PFSK-1 (cell line): ENCODE measurements at regions not wholly inside any gene's neighbourhood (a gene's known extent, or its start where the extent isn't known, plus 50 kb on each side); places are given as distances from the start of the nearest gene placed in this dataset.

Experiments used
- FOXP2 ChIP-seq: optimal IDR thresholded peaks from 2 replicates; pipeline ENCODE3; 2011; ENCODE audit warnings: borderline replicate concordance, control low read depth, inconsistent platforms; ENCODE audit not compliant: insufficient read depth; ENCODE audit errors: extremely low read length, extremely low read depth
- POLR2AphosphoS5 ChIP-seq: IDR thresholded peaks from 2 replicates; pipeline ENCODE4 v1.6.1; 2012; ENCODE audit warnings: low read depth, mild to moderate bottlenecking, control low read depth, low read length, moderate library complexity
- REST ChIP-seq, 2 experiments: IDR thresholded peaks; 2 replicates each; pipeline versions ENCODE4 v1.6.1 to v1.8.0; 2011 to 2012; ENCODE audit warnings: low read depth in 2 of 2, low read length in 2 of 2, control low read depth in 1 of 2, inconsistent platforms in 1 of 2, mild to moderate bottlenecking in 1 of 2, moderate library complexity in 1 of 2; ENCODE audit not compliant: insufficient read depth in 1 of 2
- TAF1 ChIP-seq: IDR thresholded peaks from 2 replicates; pipeline ENCODE4 v1.6.1; 2012; ENCODE audit warnings: low read length, control low read depth, borderline replicate concordance; ENCODE audit not compliant: insufficient read depth

GRCh38 chr2:12536976-12537375 lies 179.8 kb upstream of the TRIB2 start:
- TF ChIP-seq POLR2AphosphoS5: no peak
- no peak for TF ChIP-seq REST (IDR thresholded peaks at IDR 0.05; ENCODE audit: insufficient read depth in 1 of 2, low read depth in 2 of 2, low read length in 2 of 2)
- TF ChIP-seq TAF1: no peak
- TF ChIP-seq FOXP2: no peak
